ENCODE measurements at regions not wholly inside any gene's neighbourhood (a gene's known extent, or its start where the extent isn't known, plus 50 kb on each side); places are given as distances from the start of the nearest gene placed in this dataset.

DNA sequence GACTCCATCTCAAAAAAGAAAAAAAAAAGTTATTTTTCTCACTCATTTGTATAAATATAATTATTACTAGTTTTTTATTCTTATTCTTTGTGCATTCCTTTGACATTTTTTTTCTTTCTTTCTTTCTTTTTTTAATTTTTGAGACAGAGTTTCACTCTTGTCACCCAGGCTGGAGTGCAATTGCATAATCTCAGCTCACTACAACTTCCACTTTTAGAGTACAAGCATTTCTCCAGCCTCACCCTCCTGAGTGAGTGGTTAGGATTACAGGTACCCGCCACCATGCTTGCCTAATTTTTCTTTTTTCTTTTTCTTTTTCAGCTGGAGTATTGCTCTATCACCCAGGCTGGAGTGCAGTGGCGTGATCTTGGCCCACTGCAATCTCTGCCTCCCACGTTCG is 51.4 kb upstream of the JARID2 start:
- Histone ChIP-seq H3K9me3 (no peaks in the 10 kb centered on the region), H3K27ac (no peak overlapping the region), H3K4me1 (no peaks in the 10 kb centered on the region), H3K4me3 (no peak overlapping the region), H3K36me3 (no peaks in the 10 kb centered on the region), H3K27me3 (no peaks in the 10 kb centered on the region)
- DNase-seq, result no peak
- intact Hi-C loops (cut with DNase I; ENCODE audit: low total_unique reads), result no loop called here
- 85 to 98% (median 93%) methylated on average over 4 of the region's 4 CpGs for WGBS, 5 donors
- no peak for TF ChIP-seq POLR2AphosphoS5 (IDR thresholded peaks at IDR 0.05)
- no peak for TF ChIP-seq EP300 (IDR thresholded peaks at IDR 0.05)
- no peak for TF ChIP-seq POLR2A (IDR thresholded peaks at IDR 0.05)

Small RNA genes lying in the stretch of these regions (small RNA-seq; reads per million reads assigned to genes)
- gene RN7SL332P (0 reads per million in 4 donors), gene RNU6-793P (0 reads per million in 4 donors)
